ENCODE measurements at regions not wholly inside any gene's neighbourhood (a gene's known extent, or its start where the extent isn't known, plus 50 kb on each side); places are given as distances from the start of the nearest gene placed in this dataset.
A peak's percentile ranks its signal among the peaks of the same experiment; 100 is the strongest.

- peak in 1 of 2 experiments; percentile 45 for DNase-seq
- no TSS peak for BruUV-seq (replicated peaks)
- Histone ChIP-seq H3K27me3 (replicated peaks; ENCODE audit: control insufficient read depth, insufficient read depth, low read length) (no peaks in the 10 kb centered on the region), H3K4me1 (peaks cover 20% of the 10 kb centered on the region), H3K36me3 (ENCODE audit: control insufficient read depth, insufficient read depth, low read length) (no peaks in the 10 kb centered on the region), H3K4me3 (ENCODE audit: low read depth, low read length) (no peak overlapping the region), H3K9me3 (no peaks in the 10 kb centered on the region)
- ChIA-PET POLR2A (no interaction called here), CTCF (interaction anchor here (0.7 to 1.0 kb wide), 3 partner anchors 14 to 299 kb away, joined by 3 read pairs; no protein-coding TSS in a partner anchor)
- Mint-ChIP-seq H3K4me1 (ENCODE audit: low read depth, unreplicated experiment) (peaks cover 6% of the 10 kb centered on the region), H3K27ac (ENCODE audit: unreplicated experiment) (no peak overlapping the region), H3K9me3 (ENCODE audit: unreplicated experiment) (no peaks in the 10 kb centered on the region), H3K4me3 (ENCODE audit: unreplicated experiment) (no peak overlapping the region), H3K36me3 (ENCODE audit: insufficient read depth, unreplicated experiment) (no peaks in the 10 kb centered on the region), H3K27me3 (ENCODE audit: insufficient read depth, unreplicated experiment) (no peaks in the 10 kb centered on the region)
- intact Hi-C loops (cut with micrococcal nuclease; ENCODE audit: unreplicated experiment), result loop anchor here (5.0 to 10.0 kb wide), 4 partner anchors 66 to 449 kb away; no protein-coding TSS in a partner anchor
- TF ChIP-seq CTCF (IDR thresholded peaks at IDR 0.05; ENCODE audit: insufficient read depth in 1 of 2, low read depth in 1 of 2, low read length in 1 of 2, severe bottlenecking in 1 of 2, unreplicated experiment in 1 of 2), result no peak
Measured at GRCh38 chr15:39153716-39154115, 427.2 kb upstream of the THBS1 start.

- POLR2A ChIA-PET, result no interaction called here
- BruUV-seq (replicated peaks), result no TSS peak
- Mint-ChIP-seq H3K27me3 (ENCODE audit: insufficient read depth, unreplicated experiment) (no peaks in the 10 kb centered on the region), H3K4me1 (ENCODE audit: low read depth, unreplicated experiment) (peaks cover 6% of the 10 kb centered on the region), H3K9me3 (ENCODE audit: unreplicated experiment) (no peaks in the 10 kb centered on the region), H3K27ac (ENCODE audit: unreplicated experiment) (peak overlapping the region; percentile 46), H3K4me3 (ENCODE audit: unreplicated experiment) (no peak overlapping the region), H3K36me3 (ENCODE audit: insufficient read depth, unreplicated experiment) (no peaks in the 10 kb centered on the region)
- H3K9me3 ChIP-seq, result no peaks in the 10 kb centered on the region
- DNase-seq, result peak in 1 of 2 experiments; percentile 39
- CTCF ChIA-PET, result interaction anchor here (0.7 to 1.0 kb wide), 4 partner anchors 13 to 300 kb away, joined by 3 read pairs; no protein-coding TSS in a partner anchor
- peak; percentile 34 to 38 for TF ChIP-seq CTCF (IDR thresholded peaks at IDR 0.05; ENCODE audit: insufficient read depth in 1 of 2, low read depth in 1 of 2, low read length in 1 of 2, severe bottlenecking in 1 of 2, unreplicated experiment in 1 of 2)
- peaks cover 20% of the 10 kb centered on the region for H3K4me1 ChIP-seq
- no peaks in the 10 kb centered on the region for H3K27me3 ChIP-seq (replicated peaks; ENCODE audit: control insufficient read depth, insufficient read depth, low read length)
- H3K36me3 ChIP-seq (ENCODE audit: control insufficient read depth, insufficient read depth, low read length), result no peaks in the 10 kb centered on the region
- intact Hi-C loops (cut with micrococcal nuclease; ENCODE audit: unreplicated experiment), result loop anchor here (5.0 to 10.0 kb wide), 4 partner anchors 67 to 449 kb away; no protein-coding TSS in a partner anchor
- H3K4me3 ChIP-seq (ENCODE audit: low read depth, low read length), result no peak overlapping the region
Measured at GRCh38 chr15:39154227-39154638, 426.6 kb upstream of the THBS1 start.

GRCh38 chr15:39154776-39155175 is 426.1 kb upstream of the THBS1 start:
- peaks cover 20% of the 10 kb centered on the region for H3K4me1 ChIP-seq
- Mint-ChIP-seq H3K4me3 (ENCODE audit: unreplicated experiment) (no peak overlapping the region), H3K27ac (ENCODE audit: unreplicated experiment) (peak overlapping the region; percentile 46), H3K9me3 (ENCODE audit: unreplicated experiment) (no peaks in the 10 kb centered on the region), H3K36me3 (ENCODE audit: insufficient read depth, unreplicated experiment) (no peaks in the 10 kb centered on the region), H3K27me3 (ENCODE audit: insufficient read depth, unreplicated experiment) (no peaks in the 10 kb centered on the region), H3K4me1 (ENCODE audit: low read depth, unreplicated experiment) (peaks cover 6% of the 10 kb centered on the region)
- CTCF ChIA-PET, result interaction anchor here (0.8 kb wide), 1 partner anchor 26 kb away, joined by 3 read pairs; no protein-coding TSS in a partner anchor
- intact Hi-C loops (cut with micrococcal nuclease; ENCODE audit: unreplicated experiment), result loop anchor here (5.0 to 10.0 kb wide), 4 partner anchors 67 to 450 kb away; no protein-coding TSS in a partner anchor
- no peaks in the 10 kb centered on the region for H3K27me3 ChIP-seq (replicated peaks; ENCODE audit: control insufficient read depth, insufficient read depth, low read length)
- POLR2A ChIA-PET, result no interaction called here
- H3K4me3 ChIP-seq (ENCODE audit: low read depth, low read length), result no peak overlapping the region
- H3K36me3 ChIP-seq (ENCODE audit: control insufficient read depth, insufficient read depth, low read length), result no peaks in the 10 kb centered on the region
- no TSS peak for BruUV-seq (replicated peaks)
- no peak for TF ChIP-seq CTCF (IDR thresholded peaks at IDR 0.05; ENCODE audit: insufficient read depth in 1 of 2, low read depth in 1 of 2, low read length in 1 of 2, severe bottlenecking in 1 of 2, unreplicated experiment in 1 of 2)
- H3K9me3 ChIP-seq, result no peaks in the 10 kb centered on the region
- no peak for DNase-seq

All from Caco-2 (cell line).